HG03103 (cell line): ENCODE measurements at regions not wholly inside any gene's neighbourhood (a gene's known extent, or its start where the extent isn't known, plus 50 kb on each side); places are given as distances from the start of the nearest gene placed in this dataset.

Source experiments
- ATAC-seq: cut with Tn5 transposase; IDR thresholded peaks from one replicate; pipeline ENCODE4 v1.9.1; 2021; ENCODE audit warnings: low read depth; ENCODE audit not compliant: unreplicated experiment

GRCh38 chr4:175369087-175369486, 443.0 kb downstream of the GPM6A start:
- ATAC-seq = no peak

GRCh38 chr4:175371091-175371490, 441.0 kb downstream of the GPM6A start:
- ATAC-seq = no peak

- no peak for ATAC-seq
Observed at GRCh38 chr4:175373031-175373430, 439.0 kb downstream of the GPM6A start.

GRCh38 chr4:175374459-175374858, 437.6 kb downstream of the GPM6A start:
- no peak for ATAC-seq

- ATAC-seq = no peak
Observed at GRCh38 chr4:175376287-175376977, 435.6 kb downstream of the GPM6A start.

GRCh38 chr4:175377203-175377602, 434.9 kb downstream of the GPM6A start:
- no peak for ATAC-seq

- no peak for ATAC-seq
Observed at GRCh38 chr4:175378372-175378771, 433.7 kb downstream of the GPM6A start.

- no peak for ATAC-seq
Observed at GRCh38 chr4:175380841-175381240, 431.2 kb downstream of the GPM6A start.

- no peak for ATAC-seq
Observed at GRCh38 chr4:175385797-175386196, 426.3 kb downstream of the GPM6A start.

- no peak for ATAC-seq
Observed at GRCh38 chr4:175386776-175387507, 425.1 kb downstream of the GPM6A start.

- ATAC-seq = no peak
Observed at GRCh38 chr4:175394208-175394607, 417.9 kb downstream of the GPM6A start.

GRCh38 chr4:175405961-175406360, 406.1 kb downstream of the GPM6A start:
- no peak for ATAC-seq

GRCh38 chr4:175407926-175408325, 404.1 kb downstream of the GPM6A start:
- no peak for ATAC-seq

GRCh38 chr4:175411251-175411650, 400.8 kb downstream of the GPM6A start:
- ATAC-seq = no peak

- ATAC-seq = no peak
Observed at GRCh38 chr4:175412161-175412560, 399.9 kb downstream of the GPM6A start.

GRCh38 chr4:175412746-175413145, 399.3 kb downstream of the GPM6A start:
- no peak for ATAC-seq

- no peak for ATAC-seq
Observed at GRCh38 chr4:175413561-175413960, 398.5 kb downstream of the GPM6A start.

- no peak for ATAC-seq
Observed at GRCh38 chr4:175414602-175415001, 397.5 kb downstream of the GPM6A start.

GRCh38 chr4:175418516-175418915, 393.5 kb downstream of the GPM6A start:
- ATAC-seq = no peak

- no peak for ATAC-seq
Observed at GRCh38 chr4:175419236-175419718, 392.8 kb downstream of the GPM6A start.

- no peak for ATAC-seq
Observed at GRCh38 chr4:175421506-175421905, 390.6 kb downstream of the GPM6A start.

- ATAC-seq = no peak
Observed at GRCh38 chr4:175422331-175422730, 389.7 kb downstream of the GPM6A start.
